Cardiac septum (tissue), 1 donor: ENCODE measurements at regions not wholly inside any gene's neighbourhood (a gene's known extent, or its start where the extent isn't known, plus 50 kb on each side); places are given as distances from the start of the nearest gene placed in this dataset.
"Not testable (repeated sequence)": the region's sequence is repeated elsewhere in the genome, so short reads cannot be mapped to it uniquely, and the experiment has no call there.

Source experiments
- DNase-seq: peaks from one replicate; pipeline ENCODE4 v3.0.0-alpha.2; 2020; ENCODE audit warnings: low spot score
- intact Hi-C: fragments of 100-400 bp; cut with DNase I; formaldehyde crosslinking; loops from one replicate; pipeline ENCODE4 v1.14.0; 2022
- donor health status: DM: no; HTN: no; CAD: no.

GRCh38 chr7:8809320-8809719, 375.9 kb downstream of the NXPH1 start:
- intact Hi-C loops = no loop called here
- DNase-seq = no peak

DNA sequence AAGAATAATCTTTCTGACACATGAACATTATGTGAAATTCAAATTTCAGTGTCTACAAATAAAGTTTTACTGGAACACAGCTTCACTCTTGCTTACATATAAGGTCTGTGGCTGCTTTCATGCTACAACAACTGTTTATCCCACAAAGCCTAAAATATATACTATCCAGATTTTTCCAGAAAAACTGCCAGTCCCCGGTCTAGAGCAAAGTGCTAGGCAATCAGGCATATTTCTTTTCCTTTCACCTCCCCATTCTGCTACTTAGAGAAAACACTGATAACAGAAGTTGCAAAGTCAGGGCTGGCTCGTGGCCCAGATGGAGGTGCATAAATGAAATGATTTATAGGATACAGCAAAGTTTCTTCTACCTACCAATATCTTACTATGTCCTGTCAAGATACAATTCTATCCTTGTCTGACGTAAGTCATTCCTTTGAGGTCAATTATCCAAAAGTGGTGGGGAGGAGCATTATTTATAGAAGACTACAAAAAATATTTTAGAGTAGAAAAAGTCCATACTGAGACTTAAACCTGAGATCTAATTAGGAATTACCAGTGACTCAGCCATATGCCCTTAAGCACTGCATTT, 384.1 kb downstream of the NXPH1 start:
- DNase-seq = no peak
- intact Hi-C loops = no loop called here

GRCh38 chr7:8818406-8818805, 385.0 kb downstream of the NXPH1 start:
- DNase-seq = no peak
- intact Hi-C loops = no loop called here

- intact Hi-C loops = no loop called here
- DNase-seq = no peak
Measured at GRCh38 chr7:8822595-8822994, 389.2 kb downstream of the NXPH1 start.

DNA sequence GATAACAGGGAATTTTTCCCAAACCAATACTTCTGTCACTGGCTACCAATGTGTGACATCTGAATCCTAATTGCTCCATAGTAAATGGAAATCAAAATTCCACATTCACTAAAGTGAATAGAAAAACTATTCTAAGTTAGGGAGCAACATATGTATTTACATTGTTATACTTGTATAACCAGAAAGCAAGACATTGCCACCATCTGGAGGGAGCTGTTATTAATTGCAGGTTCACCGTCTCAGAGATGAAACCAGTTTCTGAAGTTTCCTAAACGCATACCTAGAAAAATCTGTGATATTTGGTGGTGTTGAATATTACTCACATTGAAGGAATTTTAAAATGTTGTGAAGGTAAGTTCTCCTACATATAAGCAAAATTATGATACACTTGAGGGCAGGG, 390.1 kb downstream of the NXPH1 start:
- no peak for DNase-seq

GRCh38 chr7:8827329-8827728, 393.9 kb downstream of the NXPH1 start:
- intact Hi-C loops = no loop called here
- DNase-seq = no peak

More for the DNA sequence above, 390.1 kb downstream of the NXPH1 start:
- intact Hi-C loops = no loop called here

DNA sequence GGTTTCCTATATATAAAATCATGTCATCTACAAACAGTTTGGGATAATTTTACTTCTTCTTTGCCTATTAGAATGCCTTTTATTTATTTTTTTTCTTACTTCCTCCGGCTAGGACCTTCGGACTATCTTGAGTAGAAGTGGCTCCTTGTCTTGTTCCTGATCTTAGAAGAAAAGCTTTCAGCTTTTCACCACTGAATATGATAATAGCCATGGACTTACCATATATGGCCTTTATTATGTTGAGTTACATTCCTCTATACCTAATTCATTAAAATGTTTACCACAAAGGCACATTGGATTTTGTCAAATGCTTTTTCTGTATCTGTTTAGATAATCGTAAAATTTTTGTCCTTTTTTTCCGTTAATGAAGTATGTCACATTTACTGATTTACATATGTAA, 395.7 kb downstream of the NXPH1 start:
- no peak for DNase-seq
- intact Hi-C loops = no loop called here

- intact Hi-C loops = no loop called here
- no peak for DNase-seq
Measured at GRCh38 chr7:8831376-8831775, 398.0 kb downstream of the NXPH1 start.

GRCh38 chr7:8833355-8833754, 399.9 kb downstream of the NXPH1 start:
- intact Hi-C loops = no loop called here
- DNase-seq = no peak

DNA sequence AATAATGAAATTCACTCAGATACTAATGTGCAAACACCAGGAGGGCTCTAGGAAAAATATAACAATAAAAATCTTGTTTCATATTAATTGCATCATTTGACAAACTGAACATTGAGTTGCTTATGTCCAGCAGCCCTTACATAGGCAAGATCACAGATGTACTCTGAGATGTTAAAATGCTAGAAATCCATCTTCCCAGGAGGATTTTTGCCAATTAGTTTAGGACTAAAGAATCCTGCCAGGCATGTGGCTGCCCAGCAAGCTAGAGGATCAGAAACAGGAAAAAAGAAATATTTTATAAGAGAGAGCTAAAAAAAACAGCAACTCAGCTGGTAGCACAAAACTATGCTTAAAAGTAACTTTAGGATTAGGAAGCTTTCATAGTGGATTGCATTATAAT, 407.8 kb downstream of the NXPH1 start:
- intact Hi-C loops = no loop called here
- no peak for DNase-seq

GRCh38 chr7:8871716-8872115, 438.3 kb downstream of the NXPH1 start:
- intact Hi-C loops = no loop called here
- DNase-seq = no peak

DNA sequence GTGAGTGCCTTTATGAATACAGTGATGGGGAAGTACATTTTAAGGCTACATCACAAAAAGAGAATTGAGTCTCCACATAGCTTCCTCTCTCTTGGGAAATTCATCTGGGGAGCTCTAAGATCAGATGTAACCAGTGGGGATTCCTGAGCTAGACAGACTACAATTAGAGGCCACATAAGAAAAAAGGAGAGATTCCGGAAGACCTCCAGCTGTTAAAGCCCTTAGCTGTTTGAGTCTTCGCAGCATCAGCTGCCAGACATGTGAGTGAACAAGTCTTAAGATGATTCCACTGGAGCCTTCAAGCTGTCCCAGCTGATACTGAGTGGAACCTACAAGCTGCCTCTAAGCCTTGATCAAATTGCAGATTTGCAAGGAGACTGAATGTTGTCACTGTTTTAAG, 448.5 kb downstream of the NXPH1 start:
- intact Hi-C loops = no loop called here
- no peak for DNase-seq

DNA sequence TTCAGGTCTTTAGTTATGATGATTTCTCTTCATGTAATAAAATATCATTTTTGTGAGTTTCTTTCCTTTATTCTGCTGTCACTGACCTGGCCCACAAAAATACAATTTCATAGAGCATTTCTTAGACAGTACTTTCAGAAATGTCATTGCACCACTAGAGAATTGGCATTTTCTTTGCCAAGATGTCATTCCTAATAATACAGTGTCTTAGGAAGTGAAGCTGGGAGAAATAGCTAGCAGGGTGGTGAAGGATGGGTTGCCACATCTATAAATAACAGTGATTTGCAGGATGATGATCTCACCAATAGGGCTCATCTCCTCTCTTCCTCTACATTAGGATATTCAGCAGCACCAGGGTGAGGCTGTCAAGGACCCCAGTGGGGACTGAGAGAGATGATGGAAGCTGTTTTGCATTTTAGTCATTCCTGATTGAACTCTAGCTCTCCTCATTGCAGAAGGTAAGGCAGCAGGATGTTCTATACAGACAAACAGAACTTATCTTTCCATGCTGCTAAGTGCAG, 452.1 kb downstream of the NXPH1 start:
- no peak for DNase-seq
- intact Hi-C loops = no loop called here

- DNase-seq, intact Hi-C loops: not testable (repeated sequence)
Measured at GRCh38 chr7:8890346-8890745, 456.9 kb downstream of the NXPH1 start.

GRCh38 chr7:8893775-8894174, 460.4 kb downstream of the NXPH1 start:
- DNase-seq = no peak
- intact Hi-C loops = no loop called here

GRCh38 chr7:8906396-8907075, 473.1 kb downstream of the NXPH1 start:
- DNase-seq = no peak
- intact Hi-C loops = no loop called here

GRCh38 chr7:8908889-8909288, 475.5 kb downstream of the NXPH1 start:
- intact Hi-C loops = no loop called here
- no peak for DNase-seq

DNA sequence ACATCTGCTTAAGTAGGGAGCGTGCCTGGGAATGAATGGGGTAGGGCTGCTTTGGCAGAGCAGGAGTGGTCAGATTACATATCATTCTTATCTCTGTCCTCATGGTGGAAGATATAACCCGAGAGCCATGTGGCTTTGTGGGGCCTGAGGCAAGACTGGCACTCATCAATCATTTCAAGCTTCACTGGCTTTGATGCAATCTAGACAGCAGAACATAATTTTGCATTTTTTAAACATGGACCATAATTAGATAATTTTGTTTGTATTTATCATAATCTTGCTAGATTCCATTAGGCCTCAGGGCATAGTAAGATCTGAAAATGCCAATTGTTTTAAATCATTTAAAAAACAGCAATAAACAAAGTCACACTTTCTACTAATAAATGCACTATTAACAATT, 480.3 kb downstream of the NXPH1 start:
- DNase-seq = no peak
- intact Hi-C loops = no loop called here

GRCh38 chr7:8921807-8922206, 488.4 kb downstream of the NXPH1 start:
- no peak for DNase-seq
- intact Hi-C loops = no loop called here

- DNase-seq = no peak
- intact Hi-C loops = no loop called here
Measured at GRCh38 chr7:8922726-8923125, 489.3 kb downstream of the NXPH1 start.

DNA sequence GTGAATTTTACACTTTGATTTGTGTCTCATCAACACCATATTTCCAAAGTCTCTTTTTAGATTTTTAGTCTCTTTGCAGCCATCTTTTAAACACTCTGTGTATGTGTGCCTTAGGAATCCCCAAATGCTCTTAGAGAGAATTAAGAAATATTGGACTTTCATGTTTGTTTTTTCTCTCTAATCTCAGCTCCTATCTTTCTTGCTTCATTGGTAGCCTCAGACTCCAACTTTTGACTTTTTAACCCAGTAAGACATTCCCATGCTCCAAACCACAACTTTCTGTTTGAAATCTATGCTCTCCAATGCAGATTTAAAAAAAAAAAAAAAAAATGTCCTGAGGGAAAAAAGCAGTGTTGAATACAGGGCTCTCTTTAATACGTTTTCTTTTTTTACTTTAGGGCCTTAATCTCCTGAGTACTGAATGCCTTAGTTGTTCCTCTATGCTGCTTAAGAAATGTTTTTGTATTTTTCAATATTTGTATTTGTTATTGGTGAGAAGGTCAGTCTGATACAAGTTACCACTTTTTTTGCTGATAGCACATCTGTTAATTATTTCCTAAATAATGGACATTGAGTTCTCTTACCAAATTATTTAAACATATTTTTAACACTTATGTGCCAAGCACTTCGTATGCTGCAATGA, 489.9 kb downstream of the NXPH1 start:
- intact Hi-C loops = no loop called here
- DNase-seq = no peak
